ENCODE measurements at regions not wholly inside any gene's neighbourhood (a gene's known extent, or its start where the extent isn't known, plus 50 kb on each side); places are given as distances from the start of the nearest gene placed in this dataset.

DNA sequence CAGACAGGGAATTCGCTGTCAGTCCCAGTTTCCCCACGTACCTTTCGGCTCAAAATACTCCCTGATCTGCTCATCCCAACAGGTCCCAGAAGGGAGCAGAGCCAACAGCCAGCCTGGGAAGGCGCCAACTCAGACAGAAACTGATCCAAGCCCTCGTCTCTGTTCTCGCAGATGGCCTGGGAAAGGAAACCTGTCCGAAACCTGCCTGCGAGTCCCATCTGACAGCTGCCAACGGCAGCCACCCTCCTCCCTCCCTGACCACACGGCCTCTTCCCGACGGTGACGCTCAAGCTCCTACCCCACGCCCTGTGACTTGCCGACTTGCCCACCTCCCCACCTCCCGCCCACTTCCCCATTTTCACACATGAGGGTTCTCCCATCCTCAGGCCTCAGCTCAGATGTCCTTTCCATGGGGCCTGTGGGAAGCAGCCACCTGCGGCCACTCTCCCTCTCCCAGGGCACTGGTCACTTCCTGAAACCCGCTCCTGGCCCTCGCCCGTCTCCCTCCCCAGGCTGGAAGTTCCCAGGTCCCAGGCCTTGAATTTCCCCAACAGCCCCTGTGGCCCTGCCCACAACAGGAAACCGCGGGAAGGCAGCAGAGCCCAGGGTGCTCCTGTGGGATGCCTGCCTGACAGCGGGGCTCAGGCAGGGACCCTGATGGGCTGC lies 60.9 kb upstream of the FBRSL1 start:
- TF ChIP-seq, protein P1, sequence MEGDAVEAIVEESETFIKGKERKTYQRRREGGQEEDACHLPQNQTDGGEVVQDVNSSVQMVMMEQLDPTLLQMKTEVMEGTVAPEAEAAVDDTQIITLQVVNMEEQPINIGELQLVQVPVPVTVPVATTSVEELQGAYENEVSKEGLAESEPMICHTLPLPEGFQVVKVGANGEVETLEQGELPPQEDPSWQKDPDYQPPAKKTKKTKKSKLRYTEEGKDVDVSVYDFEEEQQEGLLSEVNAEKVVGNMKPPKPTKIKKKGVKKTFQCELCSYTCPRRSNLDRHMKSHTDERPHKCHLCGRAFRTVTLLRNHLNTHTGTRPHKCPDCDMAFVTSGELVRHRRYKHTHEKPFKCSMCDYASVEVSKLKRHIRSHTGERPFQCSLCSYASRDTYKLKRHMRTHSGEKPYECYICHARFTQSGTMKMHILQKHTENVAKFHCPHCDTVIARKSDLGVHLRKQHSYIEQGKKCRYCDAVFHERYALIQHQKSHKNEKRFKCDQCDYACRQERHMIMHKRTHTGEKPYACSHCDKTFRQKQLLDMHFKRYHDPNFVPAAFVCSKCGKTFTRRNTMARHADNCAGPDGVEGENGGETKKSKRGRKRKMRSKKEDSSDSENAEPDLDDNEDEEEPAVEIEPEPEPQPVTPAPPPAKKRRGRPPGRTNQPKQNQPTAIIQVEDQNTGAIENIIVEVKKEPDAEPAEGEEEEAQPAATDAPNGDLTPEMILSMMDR (IDR thresholded peaks at IDR 0.05), result no peak
- no peak for TF ChIP-seq POLR2A (IDR thresholded peaks at IDR 0.05)
